Panc1 (cell line): ENCODE measurements at regions not wholly inside any gene's neighbourhood (a gene's known extent, or its start where the extent isn't known, plus 50 kb on each side); places are given as distances from the start of the nearest gene placed in this dataset.

Experiments
- POLR2AphosphoS5 ChIP-seq: IDR thresholded peaks from 2 replicates; pipeline ENCODE4 v1.6.1; 2012; ENCODE audit warnings: mild to moderate bottlenecking, low read depth, low read length, moderate library complexity
- SIN3A ChIP-seq: IDR thresholded peaks from 2 replicates; pipeline ENCODE4 v1.6.1; 2012; ENCODE audit warnings: low read depth, mild to moderate bottlenecking, low read length, moderate library complexity, borderline replicate concordance; ENCODE audit not compliant: insufficient read depth
- TCF7L2 ChIP-seq: IDR thresholded peaks from 2 replicates; pipeline ENCODE4 v1.6.1; 2011; ENCODE audit warnings: mild to moderate bottlenecking, low read depth, low read length, inconsistent platforms
- TF ChIP-seq, protein P1 (sequence below): fragments of 450-650 bp; IDR thresholded peaks from 2 replicates; pipeline ENCODE4 v1.5.1; 2017; ENCODE audit warnings: mild to moderate bottlenecking
- TF ChIP-seq, protein P2 (sequence below), 2 experiments: IDR thresholded peaks; 2 replicates each; pipeline ENCODE4 v1.6.1; 2011 to 2012; ENCODE audit warnings: low read depth in 2 of 2, control low read depth in 1 of 2, low read length in 1 of 2, mild to moderate bottlenecking in 1 of 2, moderate library complexity in 1 of 2; ENCODE audit not compliant: insufficient read depth in 1 of 2

DNA sequence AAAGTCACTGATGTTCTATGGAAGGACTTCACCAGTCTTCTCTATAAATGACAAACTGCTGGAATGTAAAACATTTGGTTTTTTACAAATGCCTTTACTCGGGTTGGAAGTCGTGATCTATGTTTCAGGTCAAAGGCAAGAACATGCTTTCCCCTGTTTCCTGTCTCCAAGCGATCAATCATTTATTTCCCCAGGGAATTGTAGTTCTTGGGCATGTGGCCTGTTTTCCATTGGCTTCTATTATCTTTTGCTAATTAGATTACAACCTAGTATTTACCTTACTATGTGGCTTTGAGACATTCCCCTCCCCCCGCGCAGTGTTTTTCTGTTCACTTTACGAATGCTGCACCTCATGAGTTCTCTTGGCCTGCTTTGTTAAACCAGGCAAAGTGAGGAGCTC, 684.2 kb downstream of the EPHA4 start:
- TF ChIP-seq, protein P1, sequence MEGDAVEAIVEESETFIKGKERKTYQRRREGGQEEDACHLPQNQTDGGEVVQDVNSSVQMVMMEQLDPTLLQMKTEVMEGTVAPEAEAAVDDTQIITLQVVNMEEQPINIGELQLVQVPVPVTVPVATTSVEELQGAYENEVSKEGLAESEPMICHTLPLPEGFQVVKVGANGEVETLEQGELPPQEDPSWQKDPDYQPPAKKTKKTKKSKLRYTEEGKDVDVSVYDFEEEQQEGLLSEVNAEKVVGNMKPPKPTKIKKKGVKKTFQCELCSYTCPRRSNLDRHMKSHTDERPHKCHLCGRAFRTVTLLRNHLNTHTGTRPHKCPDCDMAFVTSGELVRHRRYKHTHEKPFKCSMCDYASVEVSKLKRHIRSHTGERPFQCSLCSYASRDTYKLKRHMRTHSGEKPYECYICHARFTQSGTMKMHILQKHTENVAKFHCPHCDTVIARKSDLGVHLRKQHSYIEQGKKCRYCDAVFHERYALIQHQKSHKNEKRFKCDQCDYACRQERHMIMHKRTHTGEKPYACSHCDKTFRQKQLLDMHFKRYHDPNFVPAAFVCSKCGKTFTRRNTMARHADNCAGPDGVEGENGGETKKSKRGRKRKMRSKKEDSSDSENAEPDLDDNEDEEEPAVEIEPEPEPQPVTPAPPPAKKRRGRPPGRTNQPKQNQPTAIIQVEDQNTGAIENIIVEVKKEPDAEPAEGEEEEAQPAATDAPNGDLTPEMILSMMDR, result no peak
- no peak for TF ChIP-seq POLR2AphosphoS5
- TF ChIP-seq, protein P2, sequence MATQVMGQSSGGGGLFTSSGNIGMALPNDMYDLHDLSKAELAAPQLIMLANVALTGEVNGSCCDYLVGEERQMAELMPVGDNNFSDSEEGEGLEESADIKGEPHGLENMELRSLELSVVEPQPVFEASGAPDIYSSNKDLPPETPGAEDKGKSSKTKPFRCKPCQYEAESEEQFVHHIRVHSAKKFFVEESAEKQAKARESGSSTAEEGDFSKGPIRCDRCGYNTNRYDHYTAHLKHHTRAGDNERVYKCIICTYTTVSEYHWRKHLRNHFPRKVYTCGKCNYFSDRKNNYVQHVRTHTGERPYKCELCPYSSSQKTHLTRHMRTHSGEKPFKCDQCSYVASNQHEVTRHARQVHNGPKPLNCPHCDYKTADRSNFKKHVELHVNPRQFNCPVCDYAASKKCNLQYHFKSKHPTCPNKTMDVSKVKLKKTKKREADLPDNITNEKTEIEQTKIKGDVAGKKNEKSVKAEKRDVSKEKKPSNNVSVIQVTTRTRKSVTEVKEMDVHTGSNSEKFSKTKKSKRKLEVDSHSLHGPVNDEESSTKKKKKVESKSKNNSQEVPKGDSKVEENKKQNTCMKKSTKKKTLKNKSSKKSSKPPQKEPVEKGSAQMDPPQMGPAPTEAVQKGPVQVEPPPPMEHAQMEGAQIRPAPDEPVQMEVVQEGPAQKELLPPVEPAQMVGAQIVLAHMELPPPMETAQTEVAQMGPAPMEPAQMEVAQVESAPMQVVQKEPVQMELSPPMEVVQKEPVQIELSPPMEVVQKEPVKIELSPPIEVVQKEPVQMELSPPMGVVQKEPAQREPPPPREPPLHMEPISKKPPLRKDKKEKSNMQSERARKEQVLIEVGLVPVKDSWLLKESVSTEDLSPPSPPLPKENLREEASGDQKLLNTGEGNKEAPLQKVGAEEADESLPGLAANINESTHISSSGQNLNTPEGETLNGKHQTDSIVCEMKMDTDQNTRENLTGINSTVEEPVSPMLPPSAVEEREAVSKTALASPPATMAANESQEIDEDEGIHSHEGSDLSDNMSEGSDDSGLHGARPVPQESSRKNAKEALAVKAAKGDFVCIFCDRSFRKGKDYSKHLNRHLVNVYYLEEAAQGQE (IDR thresholded peaks at IDR 0.05; ENCODE audit: insufficient read depth in 1 of 2, low read depth in 2 of 2, low read length in 1 of 2), result no peak
- no peak for TF ChIP-seq SIN3A
- TF ChIP-seq TCF7L2, result no peak
